Spleen (tissue), 7 donors: ENCODE measurements at regions not wholly inside any gene's neighbourhood (a gene's known extent, or its start where the extent isn't known, plus 50 kb on each side); places are given as distances from the start of the nearest gene placed in this dataset.

Experiments used
- POLR2A ChIP-seq, 3 donors: fragments of 450-650 bp; IDR thresholded peaks; one replicate each; pipeline ENCODE4 v1.5.1; 2017; ENCODE audit warnings: antibody characterized with exemption in 3 of 3, mild to moderate bottlenecking in 1 of 3
- POLR2AphosphoS5 ChIP-seq, 3 donors: sonication (generic); formaldehyde crosslinking; IDR thresholded peaks; one replicate each; pipeline ENCODE4 v1.5.1; 2017; ENCODE audit warnings: antibody characterized with exemption in 3 of 3
- TF ChIP-seq, protein P1 (sequence below), 11 experiments: fragments of 200-600 bp in 7 of 11; fragments of 450-650 bp in 4 of 11; sonication (generic) in 4 of 11; IDR thresholded peaks in 8 of 11; conservative IDR thresholded peaks in 3 of 11; 1 replicate in 7 of 11; 2 replicates in 4 of 11; pipeline versions ENCODE4 v1.4.0 to v1.8.0; 2016 to 2021; ENCODE audit warnings: antibody characterized with exemption in 11 of 11, inconsistent platforms in 4 of 11, mild to moderate bottlenecking in 1 of 11
- donor health status: DM: no; HTN: no; CAD: no; lungs with moderate emphysema.
- donor health status: DM: no; HTN: no; CAD: no.
- donor health status: DM: no; HTN: no; CAD: no.

DNA sequence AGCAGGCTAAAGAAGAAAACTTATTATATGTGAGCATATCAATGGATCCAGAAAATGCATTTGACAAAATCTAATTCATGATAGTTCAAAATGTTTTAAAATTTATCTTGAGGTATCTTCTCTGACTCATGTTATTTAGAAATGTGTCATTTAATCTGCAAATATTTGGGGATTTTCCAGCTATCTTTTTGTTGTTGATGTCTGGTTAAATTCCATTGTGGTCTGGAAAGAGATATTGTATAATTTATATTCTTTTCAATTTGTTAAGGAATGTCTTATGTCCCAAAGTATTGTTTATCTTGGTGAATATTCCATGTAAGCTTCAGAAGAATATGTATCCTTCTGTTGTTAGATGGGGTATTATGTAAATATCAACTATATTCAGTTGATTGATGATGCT, 942.5 kb downstream of the KCNMA1 start:
- TF ChIP-seq POLR2AphosphoS5 (IDR thresholded peaks at IDR 0.05) (no peak), POLR2A (IDR thresholded peaks at IDR 0.05) (no peak)
- TF ChIP-seq, protein P1, sequence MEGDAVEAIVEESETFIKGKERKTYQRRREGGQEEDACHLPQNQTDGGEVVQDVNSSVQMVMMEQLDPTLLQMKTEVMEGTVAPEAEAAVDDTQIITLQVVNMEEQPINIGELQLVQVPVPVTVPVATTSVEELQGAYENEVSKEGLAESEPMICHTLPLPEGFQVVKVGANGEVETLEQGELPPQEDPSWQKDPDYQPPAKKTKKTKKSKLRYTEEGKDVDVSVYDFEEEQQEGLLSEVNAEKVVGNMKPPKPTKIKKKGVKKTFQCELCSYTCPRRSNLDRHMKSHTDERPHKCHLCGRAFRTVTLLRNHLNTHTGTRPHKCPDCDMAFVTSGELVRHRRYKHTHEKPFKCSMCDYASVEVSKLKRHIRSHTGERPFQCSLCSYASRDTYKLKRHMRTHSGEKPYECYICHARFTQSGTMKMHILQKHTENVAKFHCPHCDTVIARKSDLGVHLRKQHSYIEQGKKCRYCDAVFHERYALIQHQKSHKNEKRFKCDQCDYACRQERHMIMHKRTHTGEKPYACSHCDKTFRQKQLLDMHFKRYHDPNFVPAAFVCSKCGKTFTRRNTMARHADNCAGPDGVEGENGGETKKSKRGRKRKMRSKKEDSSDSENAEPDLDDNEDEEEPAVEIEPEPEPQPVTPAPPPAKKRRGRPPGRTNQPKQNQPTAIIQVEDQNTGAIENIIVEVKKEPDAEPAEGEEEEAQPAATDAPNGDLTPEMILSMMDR (IDR thresholded peaks at IDR 0.05 in 8 of 11, conservative IDR thresholded peaks at IDR 0.05 in 3 of 11): no peak
